Liver (tissue), 8 donors: ENCODE measurements at regions not wholly inside any gene's neighbourhood (a gene's known extent, or its start where the extent isn't known, plus 50 kb on each side); places are given as distances from the start of the nearest gene placed in this dataset.

Experiments
- DNase-seq: peaks from one replicate; pipeline ENCODE4 v3.0.0-alpha.2; 2017; ENCODE audit warnings: low spot score
- H3K27ac ChIP-seq, 2 donors: one replicate each; pipeline ENCODE4 v1.7.0; 2013; ENCODE audit warnings: inconsistent platforms in 2 of 2, low read length in 2 of 2, control low read depth in 1 of 2, low read depth in 1 of 2, mild to moderate bottlenecking in 1 of 2
- H3K27me3 ChIP-seq, 4 donors: one replicate each; pipeline versions ENCODE4 v1.6.1 to v1.7.0; 2013; ENCODE audit warnings: low read length in 3 of 4, inconsistent platforms in 1 of 4, mild to moderate bottlenecking in 1 of 4, moderate library complexity in 1 of 4; ENCODE audit not compliant: control insufficient read depth in 4 of 4, insufficient read depth in 4 of 4
- H3K36me3 ChIP-seq, 4 donors: one replicate each; pipeline versions ENCODE4 v1.6.1 to v1.7.0; 2013; ENCODE audit warnings: low read length in 3 of 4, mild to moderate bottlenecking in 3 of 4, low read depth in 1 of 4, moderate library complexity in 1 of 4; ENCODE audit not compliant: control insufficient read depth in 4 of 4, insufficient read depth in 3 of 4
- H3K4me1 ChIP-seq, 4 donors: one replicate each; pipeline versions ENCODE4 v1.6.1 to v1.7.0; 2013; ENCODE audit warnings: low read length in 3 of 4, mild to moderate bottlenecking in 3 of 4, moderate library complexity in 1 of 4; ENCODE audit not compliant: control insufficient read depth in 4 of 4, insufficient read depth in 4 of 4
- H3K4me3 ChIP-seq, 3 donors: one replicate each; pipeline versions ENCODE4 v1.6.1 to v1.7.0; 2013; ENCODE audit warnings: low read length in 3 of 3, control low read depth in 1 of 3, low read depth in 1 of 3, mild to moderate bottlenecking in 1 of 3
- H3K9ac ChIP-seq, 2 donors: one replicate each; pipeline ENCODE4 v1.7.0; 2013; ENCODE audit warnings: low read length in 2 of 2, mild to moderate bottlenecking in 2 of 2, moderate library complexity in 2 of 2, control low read depth in 1 of 2, low read depth in 1 of 2
- H3K9me3 ChIP-seq, 4 donors: one replicate each; pipeline versions ENCODE4 v1.6.1 to v1.7.0; 2013; ENCODE audit warnings: low read length in 3 of 4; ENCODE audit not compliant: control insufficient read depth in 4 of 4
- ATF3 ChIP-seq: IDR thresholded peaks from 2 replicates; pipeline ENCODE4 v1.6.1; 2016; ENCODE audit warnings: antibody characterized with exemption
- CTCF ChIP-seq: fragments of 150-350 bp; IDR thresholded peaks from 2 replicates; pipeline ENCODE4 v1.5.1; 2017; ENCODE audit warnings: improper control_type of control experiment, low read depth, low read length; ENCODE audit not compliant: missing input control
- EGR1 ChIP-seq, 2 donors: IDR thresholded peaks; 2 replicates each; pipeline ENCODE4 v1.6.1; 2016 to 2018; ENCODE audit warnings: antibody characterized with exemption in 2 of 2, low read depth in 2 of 2
- FOXA1 ChIP-seq: IDR thresholded peaks from 2 replicates; pipeline ENCODE4 v1.6.1; 2016; ENCODE audit warnings: antibody characterized with exemption
- FOXA2 ChIP-seq: IDR thresholded peaks from 2 replicates; pipeline ENCODE4 v1.6.1; 2016; ENCODE audit warnings: antibody characterized with exemption
- GABPA ChIP-seq, 2 donors: IDR thresholded peaks in 1 of 2; conservative IDR thresholded peaks in 1 of 2; 2 replicates each; pipeline ENCODE4 v1.6.1; 2016; ENCODE audit warnings: antibody characterized with exemption in 2 of 2, mild to moderate bottlenecking in 1 of 2, moderate library complexity in 1 of 2
- HNF4A ChIP-seq, 2 donors: conservative IDR thresholded peaks; 2 replicates each; pipeline ENCODE4 v1.6.1; 2016; ENCODE audit warnings: antibody characterized with exemption in 2 of 2, mild to moderate bottlenecking in 2 of 2
- HNF4G ChIP-seq: IDR thresholded peaks from 2 replicates; pipeline ENCODE4 v1.6.1; 2016; ENCODE audit warnings: antibody characterized with exemption
- JUND ChIP-seq, 2 donors: IDR thresholded peaks; 2 replicates each; pipeline ENCODE4 v1.6.1; 2016; ENCODE audit warnings: antibody characterized with exemption in 2 of 2
- MAX ChIP-seq: IDR thresholded peaks from 2 replicates; pipeline ENCODE4 v1.6.1; 2016; ENCODE audit warnings: antibody characterized with exemption
- NR2F2 ChIP-seq: IDR thresholded peaks from 2 replicates; pipeline ENCODE4 v1.6.1; 2016; ENCODE audit warnings: antibody characterized with exemption
- RAD21 ChIP-seq, 2 donors: IDR thresholded peaks; 2 replicates each; pipeline ENCODE4 v1.6.1; 2016; ENCODE audit warnings: antibody characterized with exemption in 2 of 2, mild to moderate bottlenecking in 2 of 2
- REST ChIP-seq: IDR thresholded peaks from 2 replicates; pipeline ENCODE4 v1.6.1; 2016; ENCODE audit warnings: antibody characterized with exemption, mild to moderate bottlenecking
- RXRA ChIP-seq, 2 donors: IDR thresholded peaks; 2 replicates each; pipeline ENCODE4 v1.6.1; 2017 to 2018; ENCODE audit warnings: antibody characterized with exemption in 2 of 2, mild to moderate bottlenecking in 1 of 2
- SP1 ChIP-seq: IDR thresholded peaks from 2 replicates; pipeline ENCODE4 v1.6.1; 2018; ENCODE audit warnings: antibody characterized with exemption, mild to moderate bottlenecking
- TAF1 ChIP-seq: conservative IDR thresholded peaks from 2 replicates; pipeline ENCODE4 v1.6.1; 2016; ENCODE audit warnings: antibody characterized with exemption, mild to moderate bottlenecking
- YY1 ChIP-seq: IDR thresholded peaks from 2 replicates; pipeline ENCODE4 v1.6.1; 2016; ENCODE audit warnings: antibody characterized with exemption, mild to moderate bottlenecking
- ZBTB33 ChIP-seq: IDR thresholded peaks from 2 replicates; pipeline ENCODE4 v1.6.1; 2016; ENCODE audit warnings: antibody characterized with exemption
- WGBS: extraction: QIAGEN DNeasy Blood & Tissue Kit; methylation state at CpG from one replicate; pipeline ENCODE4 v1.1.7; 2013; 5-methylcytosine and 5-hydroxymethylcytosine counted together
- donor health status: healthy.
- donor health status: healthy.
- donor health status: healthy.
- donor health status: healthy.
- donor health status: healthy.

- no peak for TF ChIP-seq REST
Measured at GRCh38 chr5:144575736-144576135, 405.1 kb downstream of the KCTD16 start (continued).

- Histone ChIP-seq H3K4me3 (no peak overlapping the region), H3K9me3 (peaks cover 0 to 3% (median 1%) of the 10 kb centered on the region in 4 donors), H3K4me1 (no peaks in the 10 kb centered on the region), H3K9ac (no peak overlapping the region), H3K27ac (no peak overlapping the region), H3K27me3 (no peaks in the 10 kb centered on the region), H3K36me3 (no peaks in the 10 kb centered on the region)
- WGBS, result 62% methylated on average over 2 of the region's 2 CpGs
- TF ChIP-seq RXRA (IDR thresholded peaks at IDR 0.05), result no peak
- no peak for TF ChIP-seq HNF4G
- TF ChIP-seq HNF4A (conservative IDR thresholded peaks at IDR 0.05), result no peak
- TF ChIP-seq NR2F2, result no peak
- TF ChIP-seq FOXA1, result no peak
- TF ChIP-seq ZBTB33, result no peak
- TF ChIP-seq ATF3, result no peak
- no peak for TF ChIP-seq TAF1
- TF ChIP-seq RAD21 (IDR thresholded peaks at IDR 0.05), result no peak
- TF ChIP-seq MAX, result no peak
- no peak for TF ChIP-seq FOXA2
- no peak for TF ChIP-seq CTCF
- no peak for TF ChIP-seq REST
- no peak for TF ChIP-seq GABPA (IDR thresholded peaks at IDR 0.05 in 1 of 2, conservative IDR thresholded peaks at IDR 0.05 in 1 of 2)
- no peak for TF ChIP-seq EGR1 (IDR thresholded peaks at IDR 0.05; ENCODE audit: low read depth in 2 of 2)
- TF ChIP-seq YY1, result no peak
- TF ChIP-seq JUND (IDR thresholded peaks at IDR 0.05), result no peak
- no peak for TF ChIP-seq SP1
- no peak for DNase-seq
Measured at GRCh38 chr5:144567421-144567780, 396.7 kb downstream of the KCTD16 start.
